ENCODE measurements at regions not wholly inside any gene's neighbourhood (a gene's known extent, or its start where the extent isn't known, plus 50 kb on each side); places are given as distances from the start of the nearest gene placed in this dataset.
"Not testable (repeated sequence)": the region's sequence is repeated elsewhere in the genome, so short reads cannot be mapped to it uniquely, and the experiment has no call there.

DNA sequence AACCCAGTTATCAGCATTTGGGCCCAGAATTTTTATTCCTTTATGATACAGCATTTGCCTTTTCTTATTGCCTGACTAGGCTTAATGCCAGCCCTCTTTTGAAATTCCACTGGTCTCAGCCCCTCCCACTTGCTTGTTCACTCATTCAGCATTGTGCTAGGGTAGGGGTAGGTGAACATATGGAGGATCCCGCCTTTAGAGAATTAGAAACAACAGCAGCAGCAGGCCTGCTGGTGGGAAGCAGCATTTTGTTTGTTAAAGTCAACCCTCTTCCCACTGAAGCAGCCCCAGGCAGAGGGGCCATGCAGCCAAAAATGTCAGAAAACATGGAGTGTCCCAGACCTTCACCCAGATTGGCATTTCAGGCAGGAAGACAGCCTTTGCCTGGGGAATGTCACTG is 1355.2 kb downstream of the CDH8 start:
- DNase-seq (ENCODE audit: extremely low read depth, low read depth) = no peak
- TF ChIP-seq, protein P1, sequence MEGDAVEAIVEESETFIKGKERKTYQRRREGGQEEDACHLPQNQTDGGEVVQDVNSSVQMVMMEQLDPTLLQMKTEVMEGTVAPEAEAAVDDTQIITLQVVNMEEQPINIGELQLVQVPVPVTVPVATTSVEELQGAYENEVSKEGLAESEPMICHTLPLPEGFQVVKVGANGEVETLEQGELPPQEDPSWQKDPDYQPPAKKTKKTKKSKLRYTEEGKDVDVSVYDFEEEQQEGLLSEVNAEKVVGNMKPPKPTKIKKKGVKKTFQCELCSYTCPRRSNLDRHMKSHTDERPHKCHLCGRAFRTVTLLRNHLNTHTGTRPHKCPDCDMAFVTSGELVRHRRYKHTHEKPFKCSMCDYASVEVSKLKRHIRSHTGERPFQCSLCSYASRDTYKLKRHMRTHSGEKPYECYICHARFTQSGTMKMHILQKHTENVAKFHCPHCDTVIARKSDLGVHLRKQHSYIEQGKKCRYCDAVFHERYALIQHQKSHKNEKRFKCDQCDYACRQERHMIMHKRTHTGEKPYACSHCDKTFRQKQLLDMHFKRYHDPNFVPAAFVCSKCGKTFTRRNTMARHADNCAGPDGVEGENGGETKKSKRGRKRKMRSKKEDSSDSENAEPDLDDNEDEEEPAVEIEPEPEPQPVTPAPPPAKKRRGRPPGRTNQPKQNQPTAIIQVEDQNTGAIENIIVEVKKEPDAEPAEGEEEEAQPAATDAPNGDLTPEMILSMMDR (IDR thresholded peaks at IDR 0.05; ENCODE audit: low read depth, low read length) = no peak

DNA sequence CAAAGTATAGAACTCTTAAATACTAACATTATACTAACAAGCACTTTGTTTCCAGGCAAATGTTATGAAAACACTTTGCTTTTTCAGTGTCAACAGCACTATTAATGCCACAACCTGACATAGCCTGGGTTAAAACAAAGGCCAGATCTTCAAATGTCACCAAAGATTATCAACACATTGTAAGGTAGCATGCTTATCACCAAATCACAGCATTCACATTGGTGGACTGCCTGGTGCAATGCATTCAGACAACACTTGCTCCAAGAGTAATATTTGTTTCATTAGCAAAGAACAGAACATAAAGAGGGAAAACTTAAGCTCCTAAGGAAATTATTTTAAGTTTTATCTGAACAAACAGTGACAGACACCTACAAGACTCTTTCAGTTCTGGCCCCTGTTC is 1361.2 kb downstream of the CDH8 start:
- no peak for DNase-seq (ENCODE audit: extremely low read depth, low read depth)
- TF ChIP-seq, protein P1 (IDR thresholded peaks at IDR 0.05; ENCODE audit: low read depth, low read length) = no peak

DNA sequence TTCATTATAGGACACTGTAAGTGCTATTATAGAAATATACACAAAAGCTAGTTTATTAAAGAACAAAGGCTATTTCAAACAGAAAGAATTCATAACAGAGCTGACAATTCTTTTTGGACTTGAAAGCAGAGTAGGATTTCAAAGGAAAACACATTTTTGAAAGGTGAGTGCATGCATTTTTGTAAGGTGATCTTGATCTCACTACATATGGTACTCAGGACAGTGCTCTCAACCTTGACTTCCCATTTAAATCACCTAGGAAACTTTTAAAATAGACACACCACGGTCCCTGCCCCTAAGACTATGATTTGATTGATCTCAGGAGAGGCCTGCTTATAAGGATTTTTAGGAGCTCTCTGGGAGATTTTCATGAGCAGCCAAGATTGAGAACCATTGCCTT is 1362.0 kb downstream of the CDH8 start:
- TF ChIP-seq, protein P1 (IDR thresholded peaks at IDR 0.05; ENCODE audit: low read depth, low read length) = no peak
- DNase-seq (ENCODE audit: extremely low read depth, low read depth) = no peak

DNA sequence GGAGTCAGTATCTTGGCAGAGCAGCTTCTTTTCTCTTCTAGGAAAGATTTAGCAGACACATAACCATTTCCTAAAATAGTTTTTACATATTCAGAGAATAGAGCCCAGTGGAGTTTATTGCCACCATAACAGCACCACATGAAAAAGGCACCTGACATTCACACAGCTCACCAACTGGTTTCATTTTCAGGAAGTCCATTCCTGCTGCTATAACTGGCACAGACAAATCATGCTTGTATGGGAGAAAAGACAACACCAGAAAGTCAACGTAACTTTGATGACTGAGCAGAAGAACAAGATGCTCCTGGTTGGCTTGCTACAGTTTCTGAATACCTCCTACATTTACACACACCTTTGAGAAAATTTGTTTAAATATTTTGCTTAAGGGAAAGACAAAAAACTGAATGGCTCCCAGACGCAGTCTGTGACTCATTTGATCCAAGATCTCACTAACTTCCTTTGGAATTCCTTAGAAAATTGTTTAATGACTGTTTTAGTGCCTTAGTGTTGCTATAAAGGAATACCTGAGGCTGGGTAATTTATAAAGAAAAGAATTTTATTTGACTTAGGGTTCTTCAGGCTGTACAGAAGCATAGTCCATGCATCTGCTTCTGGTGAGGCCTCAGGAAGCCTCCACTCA is 1380.6 kb downstream of the CDH8 start:
- DNase-seq (ENCODE audit: extremely low read depth, low read depth) = no peak
- TF ChIP-seq, protein P1 (IDR thresholded peaks at IDR 0.05; ENCODE audit: low read depth, low read length) = no peak

DNA sequence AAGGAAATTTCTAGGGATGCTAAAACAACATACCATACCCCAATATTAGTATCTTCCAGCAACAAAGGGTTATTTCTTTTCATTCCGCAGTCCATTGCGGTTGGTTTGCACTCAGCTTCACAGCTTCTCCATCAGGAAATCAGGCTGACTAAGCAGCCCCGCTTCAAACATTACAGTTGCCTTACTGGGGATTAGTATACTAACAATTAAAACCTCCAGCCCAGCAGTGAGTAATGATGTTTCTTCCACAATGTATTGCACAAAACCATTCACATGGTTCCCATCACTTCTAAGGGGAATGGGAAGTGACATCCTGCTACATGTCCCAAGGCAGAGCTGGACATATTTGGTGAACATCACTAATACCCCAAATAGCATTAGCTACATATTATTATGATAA is 1384.9 kb downstream of the CDH8 start:
- DNase-seq (ENCODE audit: extremely low read depth, low read depth) = no peak
- TF ChIP-seq, protein P1 (IDR thresholded peaks at IDR 0.05; ENCODE audit: low read depth, low read length) = no peak

GRCh38 chr16:60648290-60648689 is 1387.9 kb downstream of the CDH8 start:
- TF ChIP-seq, protein P1 (IDR thresholded peaks at IDR 0.05; ENCODE audit: low read depth, low read length) = no peak
- DNase-seq (ENCODE audit: extremely low read depth, low read depth) = no peak

DNA sequence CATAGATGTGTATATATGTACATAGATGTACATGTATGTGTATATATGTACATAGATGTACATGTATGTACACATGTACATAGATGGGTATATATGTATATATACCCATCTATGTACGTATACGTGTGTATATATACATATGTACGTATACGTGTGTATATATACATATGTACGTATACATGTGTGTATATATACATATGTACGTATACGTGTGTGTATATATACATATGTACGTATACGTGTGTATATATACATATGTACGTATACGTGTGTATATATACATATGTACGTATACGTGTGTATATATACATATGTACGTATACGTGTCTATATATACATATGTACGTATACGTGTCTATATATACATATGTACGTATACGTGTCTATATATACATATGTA is 1388.8 kb downstream of the CDH8 start:
- not testable (repeated sequence) for DNase-seq (ENCODE audit: extremely low read depth, low read depth)

DNA sequence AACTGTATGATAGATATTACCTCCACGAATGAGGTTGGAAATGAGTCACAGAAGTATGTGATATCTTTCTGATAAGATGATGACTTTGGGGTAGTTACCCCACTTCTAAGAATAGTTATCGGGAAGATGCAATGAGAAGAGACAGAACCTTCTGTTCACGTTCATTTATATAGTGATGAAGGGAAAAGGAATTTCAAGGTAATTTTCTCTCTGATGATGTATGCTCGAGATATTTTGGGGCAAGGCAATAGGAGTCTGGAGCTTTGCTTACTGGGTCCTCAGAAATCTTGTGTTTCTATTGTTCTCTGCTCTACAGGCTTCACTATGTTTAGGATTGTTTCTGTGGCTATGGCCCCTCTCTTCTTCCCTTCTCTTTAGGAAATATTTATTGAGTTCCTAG is 1389.6 kb downstream of the CDH8 start:
- TF ChIP-seq, protein P1 (IDR thresholded peaks at IDR 0.05; ENCODE audit: low read depth, low read length) = no peak
- DNase-seq (ENCODE audit: extremely low read depth, low read depth) = no peak
